ENCODE measurements at regions not wholly inside any gene's neighbourhood (a gene's known extent, or its start where the extent isn't known, plus 50 kb on each side); places are given as distances from the start of the nearest gene placed in this dataset.

- Mint-ChIP-seq H3K4me3 (no peak overlapping the region), H3K4me1 (no peaks in the 10 kb centered on the region), H3K9me3 (peaks cover 5% of the 10 kb centered on the region), H3K27ac (no peak overlapping the region), H3K27me3 (ENCODE audit: low read depth) (no peaks in the 10 kb centered on the region), H3K36me3 (no peaks in the 10 kb centered on the region)
- CTCF ChIA-PET = interaction anchor here (1.0 to 1.2 kb wide), 2 partner anchors 403 to 583 kb away, joined by 3 to 4 read pairs; no protein-coding TSS in a partner anchor
- DNase-seq (ENCODE audit: low spot score) (no peak), ATAC-seq (no peak)
- TF ChIP-seq ZNF317 (CRISPR knock-in tag; IDR thresholded peaks at IDR 0.05; ENCODE audit: borderline replicate concordance, low read depth) (no peak), SMAD4 (CRISPR knock-in tag; IDR thresholded peaks at IDR 0.05) (no peak), NFYB (CRISPR knock-in tag; conservative IDR thresholded peaks at IDR 0.05; ENCODE audit: low read depth) (no peak), NR1H2 (CRISPR knock-in tag; IDR thresholded peaks at IDR 0.05) (no peak), ZNF532 (CRISPR knock-in tag; IDR thresholded peaks at IDR 0.05; ENCODE audit: borderline replicate concordance) (no peak), ZNF671 (CRISPR knock-in tag; IDR thresholded peaks at IDR 0.05) (no peak), TP53 (CRISPR knock-in tag; IDR thresholded peaks at IDR 0.05) (no peak), CREM (CRISPR knock-in tag; IDR thresholded peaks at IDR 0.05) (no peak), ZNF423 (CRISPR knock-in tag; IDR thresholded peaks at IDR 0.05) (no peak), OVOL2 (CRISPR knock-in tag; IDR thresholded peaks at IDR 0.05; ENCODE audit: borderline replicate concordance) (no peak), FOXP1 (CRISPR knock-in tag; IDR thresholded peaks at IDR 0.05; ENCODE audit: borderline replicate concordance) (no peak), ZNF396 (CRISPR knock-in tag; IDR thresholded peaks at IDR 0.05; ENCODE audit: borderline replicate concordance) (no peak), TEAD1 (CRISPR knock-in tag; IDR thresholded peaks at IDR 0.05) (no peak), CTCF (IDR thresholded peaks at IDR 0.05) (no peak), GTF2I (CRISPR knock-in tag; conservative IDR thresholded peaks at IDR 0.05) (no peak)
- TF ChIP-seq, protein P1, sequence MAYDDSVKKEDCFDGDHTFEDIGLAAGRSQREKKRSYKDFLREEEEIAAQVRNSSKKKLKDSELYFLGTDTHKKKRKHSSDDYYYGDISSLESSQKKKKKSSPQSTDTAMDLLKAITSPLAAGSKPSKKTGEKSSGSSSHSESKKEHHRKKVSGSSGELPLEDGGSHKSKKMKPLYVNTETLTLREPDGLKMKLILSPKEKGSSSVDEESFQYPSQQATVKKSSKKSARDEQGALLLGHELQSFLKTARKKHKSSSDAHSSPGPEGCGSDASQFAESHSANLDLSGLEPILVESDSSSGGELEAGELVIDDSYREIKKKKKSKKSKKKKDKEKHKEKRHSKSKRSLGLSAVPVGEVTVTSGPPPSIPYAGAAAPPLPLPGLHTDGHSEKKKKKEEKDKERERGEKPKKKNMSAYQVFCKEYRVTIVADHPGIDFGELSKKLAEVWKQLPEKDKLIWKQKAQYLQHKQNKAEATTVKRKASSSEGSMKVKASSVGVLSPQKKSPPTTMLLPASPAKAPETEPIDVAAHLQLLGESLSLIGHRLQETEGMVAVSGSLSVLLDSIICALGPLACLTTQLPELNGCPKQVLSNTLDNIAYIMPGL (CRISPR knock-in tag; IDR thresholded peaks at IDR 0.05) = no peak
- TF ChIP-seq, protein P2, sequence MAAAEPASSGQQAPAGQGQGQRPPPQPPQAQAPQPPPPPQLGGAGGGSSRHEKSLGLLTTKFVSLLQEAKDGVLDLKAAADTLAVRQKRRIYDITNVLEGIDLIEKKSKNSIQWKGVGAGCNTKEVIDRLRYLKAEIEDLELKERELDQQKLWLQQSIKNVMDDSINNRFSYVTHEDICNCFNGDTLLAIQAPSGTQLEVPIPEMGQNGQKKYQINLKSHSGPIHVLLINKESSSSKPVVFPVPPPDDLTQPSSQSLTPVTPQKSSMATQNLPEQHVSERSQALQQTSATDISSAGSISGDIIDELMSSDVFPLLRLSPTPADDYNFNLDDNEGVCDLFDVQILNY (CRISPR knock-in tag; IDR thresholded peaks at IDR 0.05) = no peak
- TF ChIP-seq, protein P3, sequence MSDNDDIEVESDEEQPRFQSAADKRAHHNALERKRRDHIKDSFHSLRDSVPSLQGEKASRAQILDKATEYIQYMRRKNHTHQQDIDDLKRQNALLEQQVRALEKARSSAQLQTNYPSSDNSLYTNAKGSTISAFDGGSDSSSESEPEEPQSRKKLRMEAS (CRISPR knock-in tag; IDR thresholded peaks at IDR 0.05) = no peak
- POLR2A ChIA-PET = no interaction called here
Observed at GRCh38 chr21:28342212-28342810, 650.4 kb downstream of the LTN1 start.
